GM10248 (cell line): ENCODE measurements at regions not wholly inside any gene's neighbourhood (a gene's known extent, or its start where the extent isn't known, plus 50 kb on each side); places are given as distances from the start of the nearest gene placed in this dataset.

Source experiments
- CTCF ChIA-PET: fragments of 300-600 bp; sonication (Branson Sonifier 250); formaldehyde crosslinking; extraction: SDS; loops from one replicate; lab custom pipeline; 2021; ENCODE audit warnings: antibody characterized with exemption; lab: Yijun Ruan, JAX
- POLR2A ChIA-PET: fragments of 350-650 bp; sonication (Branson Sonifier 250); formaldehyde crosslinking; extraction: SDS; loops from one replicate; lab custom pipeline; 2020; ENCODE audit warnings: antibody characterized with exemption; lab: Yijun Ruan, JAX
- DNase-seq: peaks from one replicate; pipeline ENCODE4 v3.0.0; 2012; ENCODE audit errors: extremely low spot score
- CTCF ChIP-seq: IDR thresholded peaks from 2 replicates; pipeline ENCODE4 v1.5.1; 2012; ENCODE audit warnings: mild to moderate bottlenecking, low read depth; ENCODE audit errors: extremely low read depth, missing control alignments, control extremely low read depth

- TF ChIP-seq CTCF = no peak
- CTCF ChIA-PET = no interaction called here
- DNase-seq = no peak
- POLR2A ChIA-PET = no interaction called here
These were observed 240.8 kb upstream of the TMEM161B start for GRCh38 chr5:88509403-88509802.

GRCh38 chr5:88507261-88507660 lies 238.6 kb upstream of the TMEM161B start:
- DNase-seq = no peak
- no peak for TF ChIP-seq CTCF
- ChIA-PET CTCF (interaction anchor here (1.2 to 1.5 kb wide), 2 partner anchors 18 to 71 kb away, joined by 3 to 5 read pairs; no protein-coding TSS in a partner anchor), POLR2A (no interaction called here)

GRCh38 chr5:88503406-88503805 lies 234.8 kb upstream of the TMEM161B start:
- POLR2A ChIA-PET = no interaction called here
- no peak for DNase-seq
- CTCF ChIA-PET = interaction anchor here (1.0 kb wide), 1 partner anchor 9 kb away, joined by 3 read pairs; no protein-coding TSS in a partner anchor
- no peak for TF ChIP-seq CTCF

- no peak for DNase-seq
- POLR2A ChIA-PET = no interaction called here
- CTCF ChIA-PET = no interaction called here
- no peak for TF ChIP-seq CTCF
These were observed 234.3 kb upstream of the TMEM161B start for GRCh38 chr5:88503041-88503345.

- no peak for TF ChIP-seq CTCF
- CTCF ChIA-PET = no interaction called here
- peak; percentile 27 for DNase-seq
- POLR2A ChIA-PET = no interaction called here
These were observed 233.8 kb upstream of the TMEM161B start for GRCh38 chr5:88502179-88503040.

- POLR2A ChIA-PET = no interaction called here
- no peak for DNase-seq
- CTCF ChIA-PET = interaction anchor here (1.1 to 1.5 kb wide), 2 partner anchors 10 to 715 kb away, joined by 3 to 6 read pairs; no protein-coding TSS in a partner anchor
- no peak for TF ChIP-seq CTCF
These were observed 227.2 kb upstream of the TMEM161B start for GRCh38 chr5:88495810-88496209.
